ENCODE measurements at regions not wholly inside any gene's neighbourhood (a gene's known extent, or its start where the extent isn't known, plus 50 kb on each side); places are given as distances from the start of the nearest gene placed in this dataset.

DNA sequence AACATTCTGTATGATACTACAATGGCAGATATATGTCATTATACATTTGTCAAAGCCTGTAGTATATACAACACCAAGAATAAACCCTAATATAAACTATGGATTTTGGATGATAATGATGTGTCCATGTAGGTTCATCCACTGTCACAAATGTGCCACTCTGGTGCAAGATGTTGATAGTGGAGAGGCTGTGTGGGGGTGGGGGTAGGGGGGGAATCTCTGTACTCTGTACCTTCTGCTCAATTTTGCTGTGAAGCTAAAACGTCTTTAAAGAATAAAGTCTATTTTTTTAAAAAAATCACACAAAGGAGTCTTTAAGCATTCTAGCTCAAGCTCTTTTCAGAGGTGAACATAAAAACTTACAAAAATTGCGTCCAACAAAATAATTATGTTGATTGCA, 88.2 kb upstream of the ABI3BP start:
- no peaks in the 10 kb centered on the region for H3K79me1 ChIP-seq (ENCODE audit: low read depth in 1 of 2, low read length in 2 of 2)
- POLR2A ChIA-PET (ENCODE audit: unreplicated experiment): no interaction called here
- no peak overlapping the region for H3K18ac ChIP-seq (ENCODE audit: low read depth, low read length)
- H2BK20ac ChIP-seq (ENCODE audit: low read depth, low read length): no peak overlapping the region
- no peak for TF ChIP-seq NFE2L2 (IDR thresholded peaks at IDR 0.05; ENCODE audit: low read depth, low read length)
- TF ChIP-seq MAZ (IDR thresholded peaks at IDR 0.05; ENCODE audit: borderline replicate concordance, low read depth, low read length): no peak
- TF ChIP-seq RCOR1 (IDR thresholded peaks at IDR 0.05; ENCODE audit: insufficient replicate concordance, low read length): no peak
- TF ChIP-seq SMC3 (IDR thresholded peaks at IDR 0.05; ENCODE audit: low read depth, low read length): no peak
- no peak for TF ChIP-seq CHD1 (IDR thresholded peaks at IDR 0.05; ENCODE audit: low read depth, low read length)
- TF ChIP-seq, protein P1, sequence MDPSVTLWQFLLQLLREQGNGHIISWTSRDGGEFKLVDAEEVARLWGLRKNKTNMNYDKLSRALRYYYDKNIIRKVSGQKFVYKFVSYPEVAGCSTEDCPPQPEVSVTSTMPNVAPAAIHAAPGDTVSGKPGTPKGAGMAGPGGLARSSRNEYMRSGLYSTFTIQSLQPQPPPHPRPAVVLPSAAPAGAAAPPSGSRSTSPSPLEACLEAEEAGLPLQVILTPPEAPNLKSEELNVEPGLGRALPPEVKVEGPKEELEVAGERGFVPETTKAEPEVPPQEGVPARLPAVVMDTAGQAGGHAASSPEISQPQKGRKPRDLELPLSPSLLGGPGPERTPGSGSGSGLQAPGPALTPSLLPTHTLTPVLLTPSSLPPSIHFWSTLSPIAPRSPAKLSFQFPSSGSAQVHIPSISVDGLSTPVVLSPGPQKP (IDR thresholded peaks at IDR 0.05; ENCODE audit: borderline replicate concordance, low read depth, low read length): no peak
- TF ChIP-seq CEBPB (IDR thresholded peaks at IDR 0.05; ENCODE audit: low read depth, low read length): no peak
- TF ChIP-seq, protein P2, sequence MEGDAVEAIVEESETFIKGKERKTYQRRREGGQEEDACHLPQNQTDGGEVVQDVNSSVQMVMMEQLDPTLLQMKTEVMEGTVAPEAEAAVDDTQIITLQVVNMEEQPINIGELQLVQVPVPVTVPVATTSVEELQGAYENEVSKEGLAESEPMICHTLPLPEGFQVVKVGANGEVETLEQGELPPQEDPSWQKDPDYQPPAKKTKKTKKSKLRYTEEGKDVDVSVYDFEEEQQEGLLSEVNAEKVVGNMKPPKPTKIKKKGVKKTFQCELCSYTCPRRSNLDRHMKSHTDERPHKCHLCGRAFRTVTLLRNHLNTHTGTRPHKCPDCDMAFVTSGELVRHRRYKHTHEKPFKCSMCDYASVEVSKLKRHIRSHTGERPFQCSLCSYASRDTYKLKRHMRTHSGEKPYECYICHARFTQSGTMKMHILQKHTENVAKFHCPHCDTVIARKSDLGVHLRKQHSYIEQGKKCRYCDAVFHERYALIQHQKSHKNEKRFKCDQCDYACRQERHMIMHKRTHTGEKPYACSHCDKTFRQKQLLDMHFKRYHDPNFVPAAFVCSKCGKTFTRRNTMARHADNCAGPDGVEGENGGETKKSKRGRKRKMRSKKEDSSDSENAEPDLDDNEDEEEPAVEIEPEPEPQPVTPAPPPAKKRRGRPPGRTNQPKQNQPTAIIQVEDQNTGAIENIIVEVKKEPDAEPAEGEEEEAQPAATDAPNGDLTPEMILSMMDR (conservative IDR thresholded peaks at IDR 0.05; ENCODE audit: low read depth, low read length): no peak
- TF ChIP-seq BHLHE40 (IDR thresholded peaks at IDR 0.05; ENCODE audit: low read depth, low read length): no peak
- no peak for TF ChIP-seq POLR2A (IDR thresholded peaks at IDR 0.05; ENCODE audit: low read depth, low read length)
- TF ChIP-seq MXI1 (IDR thresholded peaks at IDR 0.05; ENCODE audit: borderline replicate concordance, low read depth, low read length): no peak
- TF ChIP-seq MAFK (IDR thresholded peaks at IDR 0.05; ENCODE audit: low read depth, low read length): no peak
- no peak for TF ChIP-seq RAD21 (IDR thresholded peaks at IDR 0.05; ENCODE audit: low read length)
- TF ChIP-seq RFX5 (IDR thresholded peaks at IDR 0.05; ENCODE audit: low read depth, low read length): no peak
- TF ChIP-seq, protein P3, sequence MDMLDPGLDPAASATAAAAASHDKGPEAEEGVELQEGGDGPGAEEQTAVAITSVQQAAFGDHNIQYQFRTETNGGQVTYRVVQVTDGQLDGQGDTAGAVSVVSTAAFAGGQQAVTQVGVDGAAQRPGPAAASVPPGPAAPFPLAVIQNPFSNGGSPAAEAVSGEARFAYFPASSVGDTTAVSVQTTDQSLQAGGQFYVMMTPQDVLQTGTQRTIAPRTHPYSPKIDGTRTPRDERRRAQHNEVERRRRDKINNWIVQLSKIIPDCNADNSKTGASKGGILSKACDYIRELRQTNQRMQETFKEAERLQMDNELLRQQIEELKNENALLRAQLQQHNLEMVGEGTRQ (IDR thresholded peaks at IDR 0.05; ENCODE audit: low read depth, low read length): no peak
- no peak for TF ChIP-seq FOS (IDR thresholded peaks at IDR 0.05; ENCODE audit: low read depth, low read length)
- H3K27ac ChIP-seq (ENCODE audit: insufficient read depth, low read length): no peak overlapping the region
- H3K9me1 ChIP-seq (ENCODE audit: insufficient read depth, low read length): no peaks in the 10 kb centered on the region
- H3K23ac ChIP-seq (ENCODE audit: low read depth, low read length): no peak overlapping the region
- no peak overlapping the region for H4K5ac ChIP-seq (ENCODE audit: low read depth, low read length)
- H3K36me3 ChIP-seq (ENCODE audit: control insufficient read depth, insufficient read depth, low read length): no peaks in the 10 kb centered on the region
- H3K14ac ChIP-seq (replicated peaks; ENCODE audit: low read depth, low read length): no peak overlapping the region
- no peak overlapping the region for H2BK5ac ChIP-seq (ENCODE audit: low read depth, low read length, poor library complexity, severe bottlenecking)
- intact Hi-C loops (cut with micrococcal nuclease) (no loop called here), dilution Hi-C loops (cut with HindIII; ENCODE audit: low sequenced_read_pairs, unreplicated experiment) (no loop called here), in situ Hi-C loops (cut with MboI; ENCODE audit: low sequenced_read_pairs) (no loop called here)
- no peak overlapping the region for H3K56ac ChIP-seq (ENCODE audit: extremely low read depth, insufficient read depth, low read length)
- no peaks in the 10 kb centered on the region for H3K27me3 ChIP-seq (ENCODE audit: control insufficient read depth, insufficient read depth, low read length)
- DNase-seq (no peak), ATAC-seq (ENCODE audit: low read depth) (no peak)
- no peak overlapping the region for H2AK5ac ChIP-seq (ENCODE audit: low read depth, low read length)
- no CpG with 5 or more reads among the region's 2 CpGs for WGBS, 2 experiments (ENCODE audit: extremely low coverage in 2 of 2, insufficient read length in 1 of 2)
- no peak overlapping the region for H3K9ac ChIP-seq (ENCODE audit: low read depth, low read length)
- CTCF ChIA-PET: interaction anchor here (0.7 to 1.0 kb wide), 3 partner anchors 14 to 263 kb away, joined by 3 read pairs; no protein-coding TSS in a partner anchor
- H2AK9ac ChIP-seq (replicated peaks; ENCODE audit: low read depth, low read length, poor library complexity): no peak overlapping the region
- H2AFZ ChIP-seq (replicated peaks; ENCODE audit: low read length, poor library complexity): no peak overlapping the region
- BruUV-seq (replicated peaks): no TSS peak
- H2BK120ac ChIP-seq (ENCODE audit: low read depth, low read length): no peak overlapping the region
- H3K9me3 ChIP-seq (ENCODE audit: control insufficient read depth, insufficient read depth, low read length): no peaks in the 10 kb centered on the region
- no peak overlapping the region for H3K4me3 ChIP-seq (ENCODE audit: insufficient read depth, low read depth, low read length)
- no peak overlapping the region for H3K4ac ChIP-seq (ENCODE audit: low read depth, low read length)
- no peak overlapping the region for H4K91ac ChIP-seq (ENCODE audit: insufficient read depth, low read depth, low read length)
- no peak overlapping the region for H3K4me2 ChIP-seq (ENCODE audit: low read depth, low read length)
- H3K4me1 ChIP-seq (ENCODE audit: control insufficient read depth, insufficient read depth, low read length): peaks cover 4% of the 10 kb centered on the region
- no peaks in the 10 kb centered on the region for H4K20me1 ChIP-seq (ENCODE audit: insufficient read depth, low read length)
- no peak overlapping the region for H4K8ac ChIP-seq (ENCODE audit: low read depth in 2 of 2, low read length in 2 of 2)
- no peak overlapping the region for H2BK15ac ChIP-seq (ENCODE audit: low read depth, low read length)

All from IMR-90 (cell line).